Natural killer cell (primary cell): ENCODE measurements at regions not wholly inside any gene's neighbourhood (a gene's known extent, or its start where the extent isn't known, plus 50 kb on each side); places are given as distances from the start of the nearest gene placed in this dataset.
A peak's percentile ranks its signal among the peaks of the same experiment; 100 is the strongest.
"Not testable (repeated sequence)": the region's sequence is repeated elsewhere in the genome, so short reads cannot be mapped to it uniquely, and the experiment has no call there.

Experiments used
- ATAC-seq, 3 donors: fragments of 150-1000 bp in 2 of 3; fragments of 200-7000 bp in 1 of 3; cut with Tn5 transposase; 1 replicate in 1 of 3; 2 replicates in 2 of 3; pipeline ENCODE4 v1.10.0; 2021; ENCODE audit warnings: mild to moderate bottlenecking in 2 of 3, moderate library complexity in 2 of 3
- DNase-seq, 2 donors: peaks; one replicate each; pipeline versions ENCODE4 v3.0.0 to v3.0.0-alpha.2; 2013 to 2021; ENCODE audit warnings: mixed read lengths in 1 of 2
- H3K27ac ChIP-seq: one replicate; pipeline ENCODE4 v1.5.1; 2013; ENCODE audit warnings: mild to moderate bottlenecking, low read length
- H3K27me3 ChIP-seq: one replicate; pipeline ENCODE4 v1.6.1; 2013; ENCODE audit warnings: low read length; ENCODE audit not compliant: control insufficient read depth, insufficient read depth
- H3K36me3 ChIP-seq: one replicate; pipeline ENCODE4 v1.6.1; 2013; ENCODE audit warnings: low read length; ENCODE audit not compliant: control insufficient read depth, insufficient read depth
- H3K4me1 ChIP-seq: one replicate; pipeline ENCODE4 v1.6.1; 2013; ENCODE audit warnings: low read length; ENCODE audit not compliant: control insufficient read depth, insufficient read depth
- H3K4me3 ChIP-seq: one replicate; pipeline ENCODE4 v1.5.1; 2013; ENCODE audit warnings: low read length
- H3K9me3 ChIP-seq: one replicate; pipeline ENCODE4 v1.6.1; 2013; ENCODE audit warnings: low read length; ENCODE audit not compliant: control insufficient read depth, insufficient read depth
- H3K27ac Mint-ChIP-seq, 2 donors: one replicate each; pipeline ENCODE4 v1.8.0; 2022; ENCODE audit warnings: mild to moderate bottlenecking in 2 of 2, mixed read lengths in 2 of 2, moderate library complexity in 1 of 2
- H3K27me3 Mint-ChIP-seq, 2 donors: one replicate each; pipeline ENCODE4 v1.8.0; 2022; ENCODE audit warnings: low read depth in 2 of 2, mixed read lengths in 2 of 2
- H3K36me3 Mint-ChIP-seq: one replicate; pipeline ENCODE4 v1.8.0; 2022; ENCODE audit warnings: mixed read lengths
- H3K4me1 Mint-ChIP-seq, 2 donors: one replicate each; pipeline ENCODE4 v1.8.0; 2022; ENCODE audit warnings: mixed read lengths in 2 of 2
- H3K4me3 Mint-ChIP-seq: one replicate; pipeline ENCODE4 v1.8.0; 2022; ENCODE audit warnings: mild to moderate bottlenecking, moderate library complexity, mixed read lengths
- H3K9me3 Mint-ChIP-seq, 2 donors: one replicate each; pipeline ENCODE4 v1.8.0; 2022; ENCODE audit warnings: mixed read lengths in 2 of 2
- WGBS: methylation state at CpG from one replicate; pipeline ENCODE4 v1.1.7; 2013; ENCODE audit warnings: missing lambda C conversion rate; ENCODE audit not compliant: insufficient coverage; 5-methylcytosine and 5-hydroxymethylcytosine counted together
- intact Hi-C: fragments of 100-400 bp; cut with micrococcal nuclease; formaldehyde crosslinking; loops from one replicate; pipeline ENCODE4 v1.14.2; 2022

- H3K4me1 ChIP-seq, H3K4me3 Mint-ChIP-seq, H3K9me3 Mint-ChIP-seq, H3K36me3 Mint-ChIP-seq, H3K27ac Mint-ChIP-seq, H3K27me3 Mint-ChIP-seq, H3K36me3 ChIP-seq, H3K27me3 ChIP-seq, ATAC-seq, H3K27ac ChIP-seq, H3K9me3 ChIP-seq, H3K4me3 ChIP-seq, DNase-seq, intact Hi-C loops: not testable (repeated sequence)
- WGBS = no CpG with 5 or more reads among the region's 2 CpGs
- H3K4me1 Mint-ChIP-seq = peaks cover 10 to 11% of the 10 kb centered on the region in 2 donors
These were observed 350.2 kb downstream of the BCL2L11 start for GRCh38 chr2:111470924-111471323.

DNA sequence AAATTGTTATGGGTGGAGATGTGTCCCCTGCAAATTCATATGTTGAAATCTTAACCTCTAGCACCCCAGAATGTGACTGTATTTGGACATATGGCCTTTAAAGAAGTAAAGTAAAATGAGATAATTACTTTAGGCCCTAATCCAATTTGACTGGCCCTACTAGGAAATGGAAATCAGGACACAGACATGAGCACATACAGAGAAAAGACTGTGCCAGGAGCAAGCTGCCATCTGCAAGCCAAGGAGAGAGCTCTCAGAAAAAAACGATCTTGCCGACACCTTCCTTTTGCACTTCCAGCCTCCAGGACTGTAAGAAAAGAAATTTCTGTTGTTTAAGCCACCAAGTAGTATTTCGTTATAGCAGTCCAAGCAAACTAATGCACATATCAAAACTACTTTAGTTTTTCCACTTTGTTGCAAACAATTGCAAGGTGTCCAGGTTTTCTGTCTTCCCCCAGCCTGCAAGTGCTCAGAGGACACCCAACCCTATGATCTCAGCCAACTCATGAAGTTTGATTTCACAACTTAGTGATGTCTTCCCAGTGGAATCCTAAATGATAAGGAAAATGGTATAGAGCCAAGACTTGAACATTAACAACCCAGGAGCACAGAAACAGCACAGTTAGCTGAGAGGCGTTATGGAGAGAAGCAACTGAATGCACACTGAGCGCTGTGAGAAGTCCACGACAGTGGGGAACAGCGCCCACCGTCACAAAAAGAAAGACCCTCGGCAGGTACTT is 351.2 kb downstream of the BCL2L11 start:
- H3K27ac Mint-ChIP-seq, H3K9me3 Mint-ChIP-seq, H3K27me3 Mint-ChIP-seq, H3K9me3 ChIP-seq, H3K4me1 ChIP-seq, H3K27me3 ChIP-seq, ATAC-seq, H3K27ac ChIP-seq, intact Hi-C loops, H3K4me3 Mint-ChIP-seq, H3K36me3 Mint-ChIP-seq, H3K4me3 ChIP-seq, H3K36me3 ChIP-seq, DNase-seq: not testable (repeated sequence)
- peaks cover 6 to 11% of the 10 kb centered on the region in 2 donors for H3K4me1 Mint-ChIP-seq
- no CpG with 5 or more reads among the region's 9 CpGs for WGBS

DNA sequence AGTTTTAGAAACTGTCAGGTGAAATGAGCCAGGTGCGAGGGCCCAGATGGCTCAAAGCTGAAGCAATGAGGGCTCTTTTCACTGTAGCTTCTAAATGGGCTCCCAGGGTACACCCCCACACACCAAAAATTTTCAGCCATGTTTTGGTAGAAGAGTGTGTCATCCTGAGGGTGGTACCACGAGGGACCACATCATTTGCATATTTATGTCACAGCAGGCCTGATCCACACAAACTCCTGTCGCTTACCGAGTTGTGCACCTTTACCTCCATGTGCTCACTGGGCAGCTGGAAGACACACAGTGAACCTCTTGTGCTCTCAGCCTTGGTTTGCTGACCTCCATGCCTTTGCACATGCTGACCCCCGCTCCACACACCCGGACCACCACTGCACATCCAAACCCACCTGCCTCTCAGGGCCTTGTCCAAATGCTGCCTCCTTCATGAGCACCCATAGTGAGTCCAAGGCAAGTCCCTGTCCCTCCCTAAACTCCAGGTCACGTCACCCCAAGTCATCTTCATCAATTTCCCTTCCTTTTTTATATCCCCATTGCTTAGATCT is 352.2 kb downstream of the BCL2L11 start:
- ATAC-seq = peak in 1 of 3 donors; percentile 40
- H3K27me3 Mint-ChIP-seq, H3K9me3 Mint-ChIP-seq, DNase-seq, H3K27me3 ChIP-seq, H3K4me3 ChIP-seq, H3K27ac Mint-ChIP-seq, H3K36me3 ChIP-seq, intact Hi-C loops, H3K36me3 Mint-ChIP-seq, H3K27ac ChIP-seq, H3K9me3 ChIP-seq, H3K4me1 ChIP-seq, H3K4me3 Mint-ChIP-seq: not testable (repeated sequence)
- WGBS = 84% methylated on average over 6 of the region's 7 CpGs
- peaks cover 6 to 11% of the 10 kb centered on the region in 2 donors for H3K4me1 Mint-ChIP-seq

DNA sequence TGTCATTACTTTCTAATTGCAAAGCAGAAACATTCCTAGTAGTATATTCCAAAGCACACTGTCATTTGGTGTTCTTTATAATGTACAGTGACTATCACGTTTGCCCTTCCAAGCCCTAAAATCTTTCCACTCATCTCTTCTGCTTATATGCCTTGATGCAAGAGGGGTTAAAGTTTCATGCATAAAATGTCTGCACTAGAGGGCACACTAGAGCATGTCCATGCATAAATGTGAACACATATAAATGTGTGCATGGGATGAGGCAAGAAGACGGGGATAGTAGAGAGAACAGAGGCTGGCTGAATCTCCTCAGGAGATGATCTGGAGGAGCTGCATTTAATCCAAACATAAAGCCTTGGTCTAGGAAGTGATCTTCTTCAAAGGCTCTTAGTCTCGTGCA is 352.8 kb downstream of the BCL2L11 start:
- peak; percentile 60 to 68 (median 67) for ATAC-seq
- H3K27me3 Mint-ChIP-seq, H3K4me3 ChIP-seq, intact Hi-C loops, H3K9me3 Mint-ChIP-seq, H3K9me3 ChIP-seq, H3K27ac ChIP-seq, H3K4me3 Mint-ChIP-seq, H3K4me1 ChIP-seq, H3K36me3 Mint-ChIP-seq, H3K36me3 ChIP-seq, DNase-seq, H3K27me3 ChIP-seq, H3K27ac Mint-ChIP-seq: not testable (repeated sequence)
- peaks cover 6 to 11% of the 10 kb centered on the region in 2 donors for H3K4me1 Mint-ChIP-seq
- 60% methylated on average over 1 of the region's 3 CpGs for WGBS

DNA sequence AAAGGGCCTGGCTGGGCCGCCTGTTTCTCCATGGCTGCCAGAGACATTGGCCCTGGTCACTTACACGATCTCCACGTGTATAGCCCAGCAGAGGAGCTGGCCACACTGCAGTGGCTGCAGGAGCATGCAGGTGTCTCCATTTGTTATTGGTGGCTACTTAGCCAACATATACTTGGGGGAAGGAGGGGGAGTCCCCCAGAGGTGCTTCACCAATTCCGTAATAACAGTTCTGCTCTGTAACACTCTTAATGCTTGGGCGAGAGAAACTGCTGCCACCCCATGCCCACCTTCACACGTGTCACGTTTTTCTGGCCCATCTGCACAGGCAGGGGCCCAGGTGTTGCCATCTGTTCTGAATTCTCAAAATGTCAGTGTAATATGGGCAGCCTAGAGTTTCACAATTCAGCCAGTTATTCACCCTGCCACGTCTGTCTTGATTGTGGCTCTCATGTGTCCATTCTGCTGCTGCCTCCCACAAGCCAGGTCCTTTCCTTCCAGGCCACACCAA is 353.5 kb downstream of the BCL2L11 start:
- H3K27me3 Mint-ChIP-seq, H3K36me3 Mint-ChIP-seq, DNase-seq, H3K4me3 ChIP-seq, H3K4me3 Mint-ChIP-seq, H3K36me3 ChIP-seq, H3K27ac ChIP-seq, H3K9me3 ChIP-seq, H3K27me3 ChIP-seq, intact Hi-C loops, H3K9me3 Mint-ChIP-seq, H3K4me1 ChIP-seq: not testable (repeated sequence)
- Mint-ChIP-seq H3K4me1 (peaks cover 6 to 11% of the 10 kb centered on the region in 2 donors), H3K27ac (peak overlapping the region in 1 of 2 donors; percentile 53)
- WGBS = 82% methylated on average over 5 of the region's 8 CpGs
- ATAC-seq = peak in 1 of 3 donors; percentile 35

- H3K27me3 ChIP-seq, H3K27me3 Mint-ChIP-seq, intact Hi-C loops, ATAC-seq, H3K4me1 Mint-ChIP-seq, H3K4me3 Mint-ChIP-seq, H3K36me3 ChIP-seq, H3K4me1 ChIP-seq, DNase-seq, H3K9me3 Mint-ChIP-seq, H3K4me3 ChIP-seq, H3K36me3 Mint-ChIP-seq, H3K27ac ChIP-seq, H3K9me3 ChIP-seq, H3K27ac Mint-ChIP-seq: not testable (repeated sequence)
- no CpG with 5 or more reads among the region's 3 CpGs for WGBS
These were observed 357.6 kb downstream of the BCL2L11 start for GRCh38 chr2:111478335-111478734.

- H3K9me3 ChIP-seq, H3K36me3 ChIP-seq, H3K4me1 Mint-ChIP-seq, H3K27me3 ChIP-seq, H3K9me3 Mint-ChIP-seq, H3K4me3 Mint-ChIP-seq, H3K4me1 ChIP-seq, H3K4me3 ChIP-seq, H3K36me3 Mint-ChIP-seq, H3K27ac Mint-ChIP-seq, ATAC-seq, H3K27ac ChIP-seq, H3K27me3 Mint-ChIP-seq, intact Hi-C loops: not testable (repeated sequence)
- 71% methylated on average over 5 of the region's 14 CpGs for WGBS
- DNase-seq = peak in 1 of 2 donors; percentile 25
These were observed 358.2 kb downstream of the BCL2L11 start for GRCh38 chr2:111478871-111479318.
